Kidney tubule cell (primary cell): ENCODE measurements at regions not wholly inside any gene's neighbourhood (a gene's known extent, or its start where the extent isn't known, plus 50 kb on each side); places are given as distances from the start of the nearest gene placed in this dataset.
"Not testable (repeated sequence)": the region's sequence is repeated elsewhere in the genome, so short reads cannot be mapped to it uniquely, and the experiment has no call there.

Experiments
- DNase-seq: peaks from one replicate; pipeline ENCODE4 v3.0.0-alpha.2; 2018; ENCODE audit warnings: low spot score

GRCh38 chr13:112223929-112224328, 152.2 kb upstream of the SPACA7 start:
- DNase-seq, result not testable (repeated sequence)

- no peak for DNase-seq
Observed at GRCh38 chr13:112225429-112226090, 150.6 kb upstream of the SPACA7 start.

- DNase-seq, result no peak
Observed at GRCh38 chr13:112226320-112227002, 149.7 kb upstream of the SPACA7 start.

- no peak for DNase-seq
Observed at GRCh38 chr13:112227031-112227430, 149.1 kb upstream of the SPACA7 start.

- DNase-seq, result no peak
Observed at GRCh38 chr13:112229445-112229844, 146.7 kb upstream of the SPACA7 start.

GRCh38 chr13:112229992-112230872, 145.9 kb upstream of the SPACA7 start:
- no peak for DNase-seq

- DNase-seq, result no peak
Observed at GRCh38 chr13:112231451-112232083, 144.6 kb upstream of the SPACA7 start.

- no peak for DNase-seq
Observed at GRCh38 chr13:112233256-112233655, 142.9 kb upstream of the SPACA7 start.

- no peak for DNase-seq
Observed at GRCh38 chr13:112233716-112234115, 142.4 kb upstream of the SPACA7 start.

- no peak for DNase-seq
Observed at GRCh38 chr13:112234131-112234875, 141.9 kb upstream of the SPACA7 start.

GRCh38 chr13:112236016-112236415, 140.1 kb upstream of the SPACA7 start:
- no peak for DNase-seq

GRCh38 chr13:112236539-112237197, 139.5 kb upstream of the SPACA7 start:
- DNase-seq, result no peak

- no peak for DNase-seq
Observed at GRCh38 chr13:112238436-112238995, 137.6 kb upstream of the SPACA7 start.

- DNase-seq, result no peak
Observed at GRCh38 chr13:112240076-112240475, 136.1 kb upstream of the SPACA7 start.

GRCh38 chr13:112241288-112241687, 134.9 kb upstream of the SPACA7 start:
- DNase-seq, result no peak

- no peak for DNase-seq
Observed at GRCh38 chr13:112242777-112243176, 133.4 kb upstream of the SPACA7 start.

GRCh38 chr13:112244061-112244460, 132.1 kb upstream of the SPACA7 start:
- no peak for DNase-seq

- DNase-seq, result no peak
Observed at GRCh38 chr13:112244495-112245177, 131.5 kb upstream of the SPACA7 start.

- DNase-seq, result no peak
Observed at GRCh38 chr13:112245179-112245724, 130.9 kb upstream of the SPACA7 start.

- no peak for DNase-seq
Observed at GRCh38 chr13:112245989-112246388, 130.2 kb upstream of the SPACA7 start.
